ENCODE measurements at regions not wholly inside any gene's neighbourhood (a gene's known extent, or its start where the extent isn't known, plus 50 kb on each side); places are given as distances from the start of the nearest gene placed in this dataset.

DNA sequence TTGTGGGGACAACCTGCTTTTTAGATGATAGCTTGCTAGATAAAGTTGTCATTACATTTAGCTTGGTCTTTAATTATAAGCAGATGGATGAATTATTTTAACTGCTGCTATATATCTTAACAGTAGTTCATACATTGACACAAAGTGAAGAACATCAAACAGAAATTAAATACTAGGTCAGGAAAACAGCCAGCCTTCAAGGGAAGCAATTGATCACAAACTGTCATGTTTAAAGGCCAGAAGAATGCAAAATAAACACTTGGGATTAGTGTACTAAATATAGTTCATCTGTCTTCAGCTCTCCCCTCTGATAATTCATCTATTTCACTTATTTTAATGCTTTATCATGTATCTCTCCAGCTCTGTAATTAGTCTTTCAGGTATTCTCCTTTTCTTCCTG, 225.1 kb upstream of the FERMT1 start:
- TF ChIP-seq, protein P1, sequence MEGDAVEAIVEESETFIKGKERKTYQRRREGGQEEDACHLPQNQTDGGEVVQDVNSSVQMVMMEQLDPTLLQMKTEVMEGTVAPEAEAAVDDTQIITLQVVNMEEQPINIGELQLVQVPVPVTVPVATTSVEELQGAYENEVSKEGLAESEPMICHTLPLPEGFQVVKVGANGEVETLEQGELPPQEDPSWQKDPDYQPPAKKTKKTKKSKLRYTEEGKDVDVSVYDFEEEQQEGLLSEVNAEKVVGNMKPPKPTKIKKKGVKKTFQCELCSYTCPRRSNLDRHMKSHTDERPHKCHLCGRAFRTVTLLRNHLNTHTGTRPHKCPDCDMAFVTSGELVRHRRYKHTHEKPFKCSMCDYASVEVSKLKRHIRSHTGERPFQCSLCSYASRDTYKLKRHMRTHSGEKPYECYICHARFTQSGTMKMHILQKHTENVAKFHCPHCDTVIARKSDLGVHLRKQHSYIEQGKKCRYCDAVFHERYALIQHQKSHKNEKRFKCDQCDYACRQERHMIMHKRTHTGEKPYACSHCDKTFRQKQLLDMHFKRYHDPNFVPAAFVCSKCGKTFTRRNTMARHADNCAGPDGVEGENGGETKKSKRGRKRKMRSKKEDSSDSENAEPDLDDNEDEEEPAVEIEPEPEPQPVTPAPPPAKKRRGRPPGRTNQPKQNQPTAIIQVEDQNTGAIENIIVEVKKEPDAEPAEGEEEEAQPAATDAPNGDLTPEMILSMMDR (IDR thresholded peaks at IDR 0.05 in 8 of 11, conservative IDR thresholded peaks at IDR 0.05 in 3 of 11): no peak
- no peak for TF ChIP-seq POLR2AphosphoS5 (IDR thresholded peaks at IDR 0.05)

Measured in spleen (tissue), 7 donors.